ENCODE measurements at regions not wholly inside any gene's neighbourhood (a gene's known extent, or its start where the extent isn't known, plus 50 kb on each side); places are given as distances from the start of the nearest gene placed in this dataset.
"Not testable (repeated sequence)": the region's sequence is repeated elsewhere in the genome, so short reads cannot be mapped to it uniquely, and the experiment has no call there.

DNA sequence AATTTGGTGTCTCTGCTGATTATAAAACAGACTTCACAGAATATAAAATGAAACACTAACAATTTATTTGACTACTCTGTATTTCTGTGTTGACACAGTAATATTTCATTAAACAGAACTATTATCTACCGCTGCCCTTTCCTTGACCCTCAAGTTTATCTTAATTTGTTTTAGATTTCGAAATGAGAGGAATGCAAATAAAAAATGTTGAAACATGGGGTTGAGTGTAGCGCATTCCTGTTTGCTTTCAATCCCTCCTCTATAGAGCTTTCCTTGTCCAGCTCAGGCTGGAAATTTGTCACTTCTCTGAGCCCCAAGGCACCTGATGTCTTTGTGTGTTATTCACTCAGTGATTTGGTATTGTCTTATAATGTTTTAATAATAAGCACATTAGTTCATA is 550.2 kb downstream of the ZBBX start:
- Histone ChIP-seq H3K4me3 (ENCODE audit: low read depth in 2 of 2, low read length in 2 of 2) (no peak overlapping the region), H3K4me1 (ENCODE audit: control insufficient read depth, insufficient read depth, low read length) (no peaks in the 10 kb centered on the region; the same call in 1 of the 2 replicates), H3K27ac (ENCODE audit: low read length) (no peak overlapping the region; the same call in 1 of the 2 replicates), H3K9me3 (ENCODE audit: control insufficient read depth, insufficient read depth, low read depth, low read length) (no peaks in the 10 kb centered on the region), H3K36me3 (ENCODE audit: control insufficient read depth, insufficient read depth, low read length) (no peaks in the 10 kb centered on the region), H3K27me3 (ENCODE audit: control insufficient read depth, insufficient read depth, low read length) (no peaks in the 10 kb centered on the region)
- intact Hi-C loops (cut with micrococcal nuclease; ENCODE audit: unreplicated experiment) = no loop called here
- in situ Hi-C loops (cut with HindIII; ENCODE audit: low pct_unique_long_range_greater_than_20kb, low sequenced_read_pairs) = no loop called here
- DNase-seq (ENCODE audit: low read depth, low spot score) (no peak), ATAC-seq (peak; percentile 88)
- ChIA-PET POLR2A (no interaction called here), CTCF (no interaction called here)
- no TSS peak for BruUV-seq (replicated peaks)
- TF ChIP-seq, protein P1, sequence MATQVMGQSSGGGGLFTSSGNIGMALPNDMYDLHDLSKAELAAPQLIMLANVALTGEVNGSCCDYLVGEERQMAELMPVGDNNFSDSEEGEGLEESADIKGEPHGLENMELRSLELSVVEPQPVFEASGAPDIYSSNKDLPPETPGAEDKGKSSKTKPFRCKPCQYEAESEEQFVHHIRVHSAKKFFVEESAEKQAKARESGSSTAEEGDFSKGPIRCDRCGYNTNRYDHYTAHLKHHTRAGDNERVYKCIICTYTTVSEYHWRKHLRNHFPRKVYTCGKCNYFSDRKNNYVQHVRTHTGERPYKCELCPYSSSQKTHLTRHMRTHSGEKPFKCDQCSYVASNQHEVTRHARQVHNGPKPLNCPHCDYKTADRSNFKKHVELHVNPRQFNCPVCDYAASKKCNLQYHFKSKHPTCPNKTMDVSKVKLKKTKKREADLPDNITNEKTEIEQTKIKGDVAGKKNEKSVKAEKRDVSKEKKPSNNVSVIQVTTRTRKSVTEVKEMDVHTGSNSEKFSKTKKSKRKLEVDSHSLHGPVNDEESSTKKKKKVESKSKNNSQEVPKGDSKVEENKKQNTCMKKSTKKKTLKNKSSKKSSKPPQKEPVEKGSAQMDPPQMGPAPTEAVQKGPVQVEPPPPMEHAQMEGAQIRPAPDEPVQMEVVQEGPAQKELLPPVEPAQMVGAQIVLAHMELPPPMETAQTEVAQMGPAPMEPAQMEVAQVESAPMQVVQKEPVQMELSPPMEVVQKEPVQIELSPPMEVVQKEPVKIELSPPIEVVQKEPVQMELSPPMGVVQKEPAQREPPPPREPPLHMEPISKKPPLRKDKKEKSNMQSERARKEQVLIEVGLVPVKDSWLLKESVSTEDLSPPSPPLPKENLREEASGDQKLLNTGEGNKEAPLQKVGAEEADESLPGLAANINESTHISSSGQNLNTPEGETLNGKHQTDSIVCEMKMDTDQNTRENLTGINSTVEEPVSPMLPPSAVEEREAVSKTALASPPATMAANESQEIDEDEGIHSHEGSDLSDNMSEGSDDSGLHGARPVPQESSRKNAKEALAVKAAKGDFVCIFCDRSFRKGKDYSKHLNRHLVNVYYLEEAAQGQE (IDR thresholded peaks at IDR 0.05; ENCODE audit: insufficient read depth in 1 of 2, low read depth in 2 of 2, low read length in 1 of 2) = no peak
- no peak for TF ChIP-seq POLR2AphosphoS5 (IDR thresholded peaks at IDR 0.05; ENCODE audit: low read depth, low read length)
- TF ChIP-seq CTCF (IDR thresholded peaks at IDR 0.05) = no peak
- TF ChIP-seq TCF7L2 (IDR thresholded peaks at IDR 0.05; ENCODE audit: low read depth, low read length) = peak; percentile 87
- no peak for TF ChIP-seq SIN3A (IDR thresholded peaks at IDR 0.05; ENCODE audit: borderline replicate concordance, insufficient read depth, low read depth, low read length)

DNA sequence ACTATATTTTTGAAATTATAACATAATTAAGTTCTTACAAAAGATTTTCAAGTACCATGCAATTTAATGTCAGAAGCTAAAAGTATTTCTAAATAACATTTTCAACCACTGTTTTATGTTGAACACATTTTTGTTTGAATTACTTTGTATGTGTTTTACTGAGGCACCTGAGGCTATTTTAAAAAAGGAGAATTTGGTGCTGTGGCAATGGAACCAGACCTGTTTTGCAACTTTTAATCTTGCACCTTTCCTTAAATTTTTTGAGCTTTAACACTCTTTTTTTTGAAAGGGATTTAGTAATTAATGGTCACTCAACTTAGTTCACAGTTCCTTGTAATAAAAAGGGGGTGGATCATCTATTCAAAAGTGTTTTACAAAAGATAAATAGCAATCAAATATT is 561.6 kb downstream of the ZBBX start:
- POLR2A ChIA-PET = no interaction called here
- intact Hi-C loops (cut with micrococcal nuclease; ENCODE audit: unreplicated experiment) = no loop called here

DNA sequence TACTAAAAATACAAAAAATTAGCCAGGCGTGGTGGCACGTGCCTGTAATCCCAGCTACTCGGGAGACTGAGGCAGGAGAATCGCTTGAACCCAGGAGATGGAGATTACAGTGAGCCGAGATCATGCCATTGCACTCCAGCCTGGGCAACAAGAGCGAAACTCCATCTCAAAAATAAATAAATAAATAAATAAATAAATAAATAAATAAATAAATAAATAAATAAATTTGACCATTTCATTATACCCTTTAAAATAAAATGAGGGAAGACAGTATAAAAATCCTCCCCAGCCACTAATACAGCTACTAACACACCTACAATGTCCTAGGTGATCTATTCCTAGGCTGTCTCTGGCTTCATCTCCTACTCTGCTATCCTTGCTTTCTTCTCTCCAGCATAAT is 562.8 kb downstream of the ZBBX start:
- CTCF ChIA-PET; ATAC-seq; in situ Hi-C loops (cut with HindIII; ENCODE audit: low pct_unique_long_range_greater_than_20kb, low sequenced_read_pairs); DNase-seq (ENCODE audit: low read depth, low spot score); H3K4me1 ChIP-seq (ENCODE audit: control insufficient read depth, insufficient read depth, low read length); H3K27me3 ChIP-seq (ENCODE audit: control insufficient read depth, insufficient read depth, low read length); H3K9me3 ChIP-seq (ENCODE audit: control insufficient read depth, insufficient read depth, low read depth, low read length); BruUV-seq (replicated peaks); H3K27ac ChIP-seq (ENCODE audit: low read length); intact Hi-C loops (cut with micrococcal nuclease; ENCODE audit: unreplicated experiment); POLR2A ChIA-PET; H3K4me3 ChIP-seq (ENCODE audit: low read depth in 2 of 2, low read length in 2 of 2); H3K36me3 ChIP-seq (ENCODE audit: control insufficient read depth, insufficient read depth, low read length): not testable (repeated sequence)

More for the DNA sequence above, 561.6 kb downstream of the ZBBX start:
- BruUV-seq (replicated peaks) = no TSS peak
- in situ Hi-C loops (cut with HindIII; ENCODE audit: low pct_unique_long_range_greater_than_20kb, low sequenced_read_pairs) = no loop called here
- no peak for DNase-seq (ENCODE audit: low read depth, low spot score)
- Histone ChIP-seq H3K9me3 (ENCODE audit: control insufficient read depth, insufficient read depth, low read depth, low read length) (no peaks in the 10 kb centered on the region), H3K27me3 (ENCODE audit: control insufficient read depth, insufficient read depth, low read length) (no peaks in the 10 kb centered on the region), H3K27ac (ENCODE audit: low read length) (no peak overlapping the region), H3K4me3 (ENCODE audit: low read depth in 2 of 2, low read length in 2 of 2) (no peak overlapping the region), H3K36me3 (ENCODE audit: control insufficient read depth, insufficient read depth, low read length) (no peaks in the 10 kb centered on the region), H3K4me1 (ENCODE audit: control insufficient read depth, insufficient read depth, low read length) (no peaks in the 10 kb centered on the region)
- CTCF ChIA-PET = no interaction called here
- no peak for ATAC-seq
- TF ChIP-seq, protein P1 (IDR thresholded peaks at IDR 0.05; ENCODE audit: insufficient read depth in 1 of 2, low read depth in 2 of 2, low read length in 1 of 2) = no peak
- TF ChIP-seq CTCF (IDR thresholded peaks at IDR 0.05) (no peak), TCF7L2 (IDR thresholded peaks at IDR 0.05; ENCODE audit: low read depth, low read length) (no peak), SIN3A (IDR thresholded peaks at IDR 0.05; ENCODE audit: borderline replicate concordance, insufficient read depth, low read depth, low read length) (no peak), POLR2AphosphoS5 (IDR thresholded peaks at IDR 0.05; ENCODE audit: low read depth, low read length) (no peak)
